Upper lobe of left lung (tissue), 6 donors: ENCODE measurements at regions not wholly inside any gene's neighbourhood (a gene's known extent, or its start where the extent isn't known, plus 50 kb on each side); places are given as distances from the start of the nearest gene placed in this dataset.

Experiments
- ATAC-seq, 2 donors: fragments of 200-7000 bp; cut with Tn5 transposase; one replicate each; pipeline ENCODE4 v1.9.1; 2022; ENCODE audit warnings: mild to moderate bottlenecking in 2 of 2, moderate library complexity in 2 of 2; ENCODE audit not compliant: low FRiP score in 2 of 2
- DNase-seq, 2 donors: peaks; one replicate each; pipeline ENCODE4 v3.0.0-alpha.2; 2019 to 2020
- H3K27ac ChIP-seq, 4 donors: fragments of 200-600 bp; sonication (generic); one replicate each; pipeline ENCODE4 v1.5.1; 2016 to 2019
- H3K27me3 ChIP-seq, 4 donors: fragments of 200-600 bp; sonication (generic); one replicate each; pipeline ENCODE4 v1.5.1; 2017 to 2019
- H3K36me3 ChIP-seq, 4 donors: fragments of 200-600 bp; sonication (generic); one replicate each; pipeline ENCODE4 v1.5.1; 2016 to 2019
- H3K4me1 ChIP-seq, 4 donors: fragments of 200-600 bp; sonication (generic); one replicate each; pipeline ENCODE4 v1.5.1; 2018 to 2019
- H3K4me3 ChIP-seq, 4 donors: fragments of 200-600 bp; sonication (generic); one replicate each; pipeline ENCODE4 v1.5.1; 2017 to 2019; ENCODE audit warnings: mild to moderate bottlenecking in 2 of 4, moderate library complexity in 1 of 4
- H3K9me3 ChIP-seq, 4 donors: fragments of 200-600 bp; sonication (generic); one replicate each; pipeline ENCODE4 v1.5.1; 2018 to 2019
- CTCF ChIP-seq, 6 experiments: fragments of 450-650 bp in 4 of 6; fragments of 200-600 bp in 2 of 6; sonication (generic) in 2 of 6; IDR thresholded peaks; one replicate each; pipeline ENCODE4 v1.5.1; 2016 to 2019; ENCODE audit warnings: antibody characterized with exemption in 6 of 6
- EP300 ChIP-seq, 4 donors: sonication (generic); formaldehyde crosslinking; IDR thresholded peaks; one replicate each; pipeline ENCODE4 v1.5.1; 2017; ENCODE audit warnings: antibody characterized with exemption in 4 of 4, control low read depth in 2 of 4
- POLR2A ChIP-seq, 4 donors: fragments of 450-650 bp; IDR thresholded peaks; one replicate each; pipeline ENCODE4 v1.5.1; 2016 to 2017; ENCODE audit warnings: antibody characterized with exemption in 4 of 4, mild to moderate bottlenecking in 2 of 4
- POLR2AphosphoS5 ChIP-seq, 2 donors: sonication (generic); formaldehyde crosslinking; IDR thresholded peaks; one replicate each; pipeline ENCODE4 v1.5.1; 2017; ENCODE audit warnings: antibody characterized with exemption in 2 of 2
- WGBS, 2 donors: methylation state at CpG; one replicate each; pipeline ENCODE4 v1.1.5; 2017 to 2018; 5-methylcytosine and 5-hydroxymethylcytosine counted together
- donor health status: DM: no; HTN: no; CAD: no; lungs with moderate emphysema.
- donor health status: DM: no; HTN: yes; CAD: no; lungs with severe emphysema.

GRCh38 chr7:118664498-118664897 is 440.0 kb downstream of the ANKRD7 start:
- Histone ChIP-seq H3K4me1 (no peaks in the 10 kb centered on the region), H3K4me3 (no peak overlapping the region), H3K27me3 (no peaks in the 10 kb centered on the region), H3K9me3 (no peaks in the 10 kb centered on the region), H3K36me3 (no peaks in the 10 kb centered on the region), H3K27ac (no peak overlapping the region)
- 61% methylated on average over 1 of the region's 1 CpG for WGBS, 2 donors
- TF ChIP-seq POLR2A (IDR thresholded peaks at IDR 0.05) (no peak), POLR2AphosphoS5 (IDR thresholded peaks at IDR 0.05) (no peak), CTCF (IDR thresholded peaks at IDR 0.05) (no peak)
- DNase-seq, result no peak
- ATAC-seq, result no peak

GRCh38 chr7:118671149-118671548 is 446.6 kb downstream of the ANKRD7 start:
- Histone ChIP-seq H3K36me3 (no peaks in the 10 kb centered on the region), H3K9me3 (no peaks in the 10 kb centered on the region), H3K4me1 (no peaks in the 10 kb centered on the region), H3K27ac (no peak overlapping the region), H3K4me3 (no peak overlapping the region), H3K27me3 (no peaks in the 10 kb centered on the region)
- no peak for ATAC-seq
- TF ChIP-seq POLR2AphosphoS5 (IDR thresholded peaks at IDR 0.05) (no peak), POLR2A (IDR thresholded peaks at IDR 0.05) (no peak), EP300 (IDR thresholded peaks at IDR 0.05) (no peak), CTCF (IDR thresholded peaks at IDR 0.05) (no peak)
- WGBS, 2 donors, result 63 to 75% methylated on average over 4 of the region's 4 CpGs
- no peak for DNase-seq

- Histone ChIP-seq H3K4me3 (no peak overlapping the region), H3K27ac (no peak overlapping the region), H3K4me1 (no peaks in the 10 kb centered on the region), H3K27me3 (no peaks in the 10 kb centered on the region), H3K36me3 (no peaks in the 10 kb centered on the region), H3K9me3 (no peaks in the 10 kb centered on the region)
- no peak for TF ChIP-seq CTCF (IDR thresholded peaks at IDR 0.05)
- TF ChIP-seq EP300 (IDR thresholded peaks at IDR 0.05), result no peak
- no peak for TF ChIP-seq POLR2A (IDR thresholded peaks at IDR 0.05)
- TF ChIP-seq POLR2AphosphoS5 (IDR thresholded peaks at IDR 0.05), result no peak
- ATAC-seq (no peak), DNase-seq (no peak)
Measured at GRCh38 chr7:118684796-118685195, 460.3 kb downstream of the ANKRD7 start.

- Histone ChIP-seq H3K4me3 (no peak overlapping the region), H3K9me3 (no peaks in the 10 kb centered on the region), H3K4me1 (no peaks in the 10 kb centered on the region), H3K36me3 (no peaks in the 10 kb centered on the region), H3K27me3 (no peaks in the 10 kb centered on the region), H3K27ac (no peak overlapping the region)
- WGBS, 2 donors, result 94 to 95% methylated on average over 18 of the region's 18 CpGs
- TF ChIP-seq POLR2A (IDR thresholded peaks at IDR 0.05), result no peak
- TF ChIP-seq EP300 (IDR thresholded peaks at IDR 0.05), result no peak
- no peak for TF ChIP-seq POLR2AphosphoS5 (IDR thresholded peaks at IDR 0.05)
- no peak for TF ChIP-seq CTCF (IDR thresholded peaks at IDR 0.05)
- ATAC-seq, result no peak
- peak in 1 of 2 donors; percentile 32 for DNase-seq
Measured at GRCh38 chr7:118689403-118689802, 464.9 kb downstream of the ANKRD7 start.

GRCh38 chr7:118696879-118697278 is 472.4 kb downstream of the ANKRD7 start:
- Histone ChIP-seq H3K36me3 (no peaks in the 10 kb centered on the region), H3K4me3 (no peak overlapping the region), H3K9me3 (no peaks in the 10 kb centered on the region), H3K27ac (no peak overlapping the region), H3K4me1 (no peaks in the 10 kb centered on the region), H3K27me3 (no peaks in the 10 kb centered on the region)
- DNase-seq (no peak), ATAC-seq (no peak)
- 90 to 96% methylated on average over 1 to 2 of the region's 2 CpGs for WGBS, 2 donors
- no peak for TF ChIP-seq EP300 (IDR thresholded peaks at IDR 0.05)
- no peak for TF ChIP-seq POLR2AphosphoS5 (IDR thresholded peaks at IDR 0.05)
- no peak for TF ChIP-seq POLR2A (IDR thresholded peaks at IDR 0.05)
- TF ChIP-seq CTCF (IDR thresholded peaks at IDR 0.05), result no peak
